Jurkat, Clone E6-1 (cell line): ENCODE measurements at regions not wholly inside any gene's neighbourhood (a gene's known extent, or its start where the extent isn't known, plus 50 kb on each side); places are given as distances from the start of the nearest gene placed in this dataset.
A peak's percentile ranks its signal among the peaks of the same experiment; 100 is the strongest.

ENCODE experiments used
- DNase-seq: peaks from one replicate; pipeline ENCODE4 v3.0.0-alpha.2; 2011; ENCODE audit warnings: low read depth, low spot score
- H3K4me3 ChIP-seq: 2 replicates; pipeline ENCODE4 v1.5.1; 2011; ENCODE audit warnings: mild to moderate bottlenecking, low read length, control low read depth, moderate library complexity

GRCh38 chr1:98044766-98045165 lies 123.9 kb upstream of the DPYD start:
- DNase-seq = no peak
- peak overlapping the region; percentile 46 for H3K4me3 ChIP-seq

DNA sequence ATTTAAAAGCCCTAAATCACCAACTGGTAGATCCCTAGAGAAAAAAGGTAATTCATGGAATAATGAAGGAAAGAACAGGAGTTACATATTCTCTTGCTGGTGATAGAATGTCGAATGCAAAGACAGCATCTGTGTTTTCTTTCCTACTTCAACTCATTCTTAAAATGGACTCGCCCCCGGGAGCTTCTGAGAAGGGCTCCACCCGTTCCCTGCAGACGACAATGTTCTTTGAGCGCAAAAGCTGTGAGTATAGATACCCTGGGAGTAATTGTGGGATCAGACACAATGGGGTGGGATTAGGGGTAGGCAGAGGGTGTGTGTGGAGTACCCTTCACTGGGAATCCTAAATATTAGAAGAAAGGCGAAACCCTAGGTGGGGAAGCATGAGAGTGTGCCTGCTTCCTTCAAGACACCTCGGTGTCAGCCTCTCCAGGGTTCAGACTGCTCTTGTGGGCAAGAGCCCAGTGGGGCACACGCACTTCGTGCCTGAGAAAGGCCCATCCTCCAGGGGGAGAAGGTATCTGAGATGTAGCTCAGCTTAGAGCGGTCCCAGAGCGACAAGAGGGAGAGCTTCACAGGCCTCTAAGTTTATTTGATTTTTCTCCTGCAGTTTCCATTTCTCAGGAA lies 123.3 kb upstream of the DPYD start:
- no peak for DNase-seq
- H3K4me3 ChIP-seq = no peak overlapping the region

DNA sequence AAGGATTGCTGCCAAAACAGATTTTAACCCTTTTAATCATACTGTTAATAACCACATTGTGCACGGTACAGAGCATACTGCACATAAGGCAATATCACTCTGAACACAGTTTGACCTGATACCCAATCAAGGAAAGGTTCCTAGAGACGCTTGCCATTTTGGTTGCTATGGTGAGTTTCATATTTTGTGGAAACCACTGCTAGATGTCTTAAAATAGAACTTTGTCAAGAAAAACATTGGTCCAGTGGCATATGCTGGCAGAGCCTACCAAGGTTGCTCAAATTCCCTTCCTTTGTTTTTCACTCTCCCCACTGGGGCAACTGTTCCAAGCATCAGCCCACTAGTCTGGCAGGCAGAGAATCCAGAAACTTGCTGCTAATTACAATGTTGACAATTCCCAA lies 114.8 kb upstream of the DPYD start:
- no peak for DNase-seq
- no peak overlapping the region for H3K4me3 ChIP-seq

DNA sequence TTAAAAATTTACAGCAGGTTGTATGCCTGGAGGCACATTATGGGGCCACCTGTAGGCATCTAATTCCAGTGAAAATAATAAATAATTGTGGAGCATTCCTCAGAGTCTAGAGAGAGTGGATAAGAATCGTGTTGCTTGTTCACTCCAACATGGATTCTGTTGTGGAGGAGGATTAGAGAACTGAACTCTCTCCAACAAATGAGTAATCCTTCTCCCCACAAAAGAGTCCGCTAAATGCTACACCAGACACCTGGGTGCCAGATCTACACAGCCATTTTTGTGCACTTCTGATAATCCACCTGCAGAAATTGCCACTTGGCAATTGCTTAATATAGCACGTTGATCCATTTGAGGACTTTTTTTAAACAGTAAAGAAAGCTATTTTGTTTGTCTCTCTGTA lies 113.7 kb upstream of the DPYD start:
- no peak overlapping the region for H3K4me3 ChIP-seq
- DNase-seq = no peak

- H3K4me3 ChIP-seq = no peak overlapping the region
- no peak for DNase-seq
Observed at GRCh38 chr1:98032958-98033357, 112.1 kb upstream of the DPYD start.

GRCh38 chr1:98030976-98031375 lies 110.1 kb upstream of the DPYD start:
- DNase-seq = no peak
- H3K4me3 ChIP-seq = no peak overlapping the region

GRCh38 chr1:98030483-98030882 lies 109.6 kb upstream of the DPYD start:
- no peak overlapping the region for H3K4me3 ChIP-seq
- no peak for DNase-seq

GRCh38 chr1:98028800-98029199 lies 108.0 kb upstream of the DPYD start:
- H3K4me3 ChIP-seq = no peak overlapping the region
- no peak for DNase-seq

DNA sequence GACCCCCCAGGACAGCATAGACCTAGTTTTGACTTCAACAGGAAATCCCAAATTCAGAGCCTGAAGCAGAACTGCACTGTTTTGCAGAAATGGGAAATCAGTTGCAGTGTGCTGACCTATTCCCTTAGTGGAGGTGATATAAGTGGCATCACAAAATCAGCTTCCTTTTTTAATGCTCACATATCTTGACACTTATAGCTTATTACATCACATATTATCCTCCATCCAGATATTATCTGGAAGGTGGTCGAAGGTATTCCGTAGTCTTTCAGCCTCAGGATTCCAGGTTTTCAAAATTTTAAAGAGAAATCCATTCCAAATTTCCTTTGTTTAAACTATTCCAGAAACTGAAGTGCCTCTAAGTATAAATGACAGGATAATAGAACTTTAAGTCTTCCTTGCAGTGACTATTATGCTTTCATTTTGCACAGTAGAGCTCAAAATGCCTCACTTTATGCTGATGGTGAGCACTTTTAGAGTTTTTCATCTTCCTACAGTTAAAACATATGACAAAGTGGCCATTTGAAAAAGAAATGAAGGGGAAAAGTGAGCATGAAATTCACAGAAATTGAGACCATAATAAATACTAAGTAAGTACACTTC lies 106.4 kb upstream of the DPYD start:
- H3K4me3 ChIP-seq = no peak overlapping the region
- DNase-seq = no peak

GRCh38 chr1:98025858-98026257 lies 105.0 kb upstream of the DPYD start:
- no peak overlapping the region for H3K4me3 ChIP-seq
- no peak for DNase-seq

GRCh38 chr1:98021126-98021525 lies 100.3 kb upstream of the DPYD start:
- no peak for DNase-seq
- H3K4me3 ChIP-seq = no peak overlapping the region

GRCh38 chr1:98019747-98020146 lies 98.9 kb upstream of the DPYD start:
- DNase-seq = no peak
- no peak overlapping the region for H3K4me3 ChIP-seq

GRCh38 chr1:98018074-98018473 lies 97.2 kb upstream of the DPYD start:
- no peak for DNase-seq
- no peak overlapping the region for H3K4me3 ChIP-seq

- no peak for DNase-seq
- no peak overlapping the region for H3K4me3 ChIP-seq
Observed at GRCh38 chr1:98017184-98017583, 96.3 kb upstream of the DPYD start.

GRCh38 chr1:98008373-98008772 lies 87.5 kb upstream of the DPYD start:
- DNase-seq = no peak
- no peak overlapping the region for H3K4me3 ChIP-seq

DNA sequence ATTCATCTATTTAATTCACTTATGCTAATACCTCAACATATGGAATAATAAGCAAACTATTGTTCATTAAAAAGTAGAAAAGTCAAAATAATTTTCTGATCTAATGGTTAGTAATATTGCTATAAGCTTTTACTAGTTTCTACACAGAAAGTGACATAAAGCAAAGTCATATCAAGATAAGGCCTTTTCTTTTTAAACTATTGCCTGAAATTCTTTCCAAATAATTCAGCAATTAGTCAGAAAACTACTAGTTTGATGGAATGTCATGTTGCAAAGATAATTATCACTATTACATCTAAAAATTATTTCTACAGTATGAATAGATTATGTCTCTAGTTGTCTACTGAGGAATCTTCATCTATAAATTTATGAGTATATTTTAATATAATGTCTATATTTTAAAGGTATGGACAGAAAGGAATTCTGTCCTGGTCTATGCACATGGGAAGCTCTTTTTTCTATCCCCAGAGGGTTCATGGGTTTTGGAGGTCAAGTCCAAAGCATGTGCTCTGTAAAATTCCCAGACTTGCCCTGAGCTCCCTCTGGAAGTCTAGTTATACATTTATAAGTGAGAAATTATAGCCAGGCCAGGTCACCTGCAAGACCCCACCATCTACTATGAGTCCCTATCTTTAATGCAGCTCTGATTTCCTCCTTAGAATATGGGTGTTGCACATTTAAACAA lies 84.6 kb upstream of the DPYD start:
- DNase-seq = no peak
- H3K4me3 ChIP-seq = no peak overlapping the region

GRCh38 chr1:98003442-98003841 lies 82.6 kb upstream of the DPYD start:
- no peak for DNase-seq

GRCh38 chr1:98002288-98002687 lies 81.5 kb upstream of the DPYD start:
- no peak overlapping the region for H3K4me3 ChIP-seq
- DNase-seq = no peak

More at GRCh38 chr1:98003442-98003841, 82.6 kb upstream of the DPYD start:
- H3K4me3 ChIP-seq = no peak overlapping the region

DNA sequence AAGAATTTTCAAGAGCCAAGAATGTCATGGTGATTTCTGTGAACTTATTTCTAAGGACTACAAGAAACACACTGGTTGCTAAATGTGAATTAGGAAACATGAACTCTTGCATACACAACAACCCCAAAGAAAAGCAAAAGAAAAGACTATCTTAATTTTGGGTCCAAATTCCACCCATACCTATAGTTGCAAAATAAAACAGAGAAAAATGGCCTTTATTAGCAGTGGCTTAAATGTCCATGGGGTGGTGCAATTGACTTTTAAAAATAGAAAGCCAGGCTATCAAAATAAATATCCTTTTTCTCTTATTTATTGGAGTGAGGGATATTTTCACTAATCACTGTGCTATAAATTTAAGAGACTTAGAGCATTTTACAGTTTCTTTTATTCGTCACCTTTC lies 80.9 kb upstream of the DPYD start:
- DNase-seq = no peak
- H3K4me3 ChIP-seq = no peak overlapping the region

- H3K4me3 ChIP-seq = no peak overlapping the region
- no peak for DNase-seq
Observed at GRCh38 chr1:97999320-97999719, 78.5 kb upstream of the DPYD start.

GRCh38 chr1:97996880-97997279 lies 76.0 kb upstream of the DPYD start:
- no peak for DNase-seq
- H3K4me3 ChIP-seq = no peak overlapping the region
